ENCODE measurements at regions not wholly inside any gene's neighbourhood (a gene's known extent, or its start where the extent isn't known, plus 50 kb on each side); places are given as distances from the start of the nearest gene placed in this dataset.

- no peak for DNase-seq
Measured at GRCh38 chr3:95407709-95408463, 1345.0 kb downstream of the NSUN3 start.

- no peak for DNase-seq
Measured at GRCh38 chr3:95408464-95408862, 1345.6 kb downstream of the NSUN3 start.

DNA sequence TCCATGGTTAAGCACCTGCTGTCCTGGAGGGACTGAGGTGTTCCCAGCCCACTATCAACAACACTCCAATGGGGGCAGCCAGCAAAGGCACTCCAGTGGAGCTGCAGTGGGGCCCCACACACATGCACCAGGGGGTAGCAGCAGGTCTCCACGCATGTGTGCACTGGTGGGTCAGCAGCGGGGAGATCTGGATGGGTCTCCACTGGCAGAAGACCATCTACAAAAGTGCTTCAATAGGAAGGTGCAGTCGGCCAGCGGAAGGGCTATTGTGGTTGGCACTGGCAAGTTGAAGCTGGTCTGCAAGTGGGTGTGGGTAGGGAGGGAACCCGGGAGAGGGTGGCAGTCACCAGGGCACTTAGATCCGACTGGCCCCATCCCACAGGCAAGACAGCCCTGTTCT lies 1355.4 kb downstream of the NSUN3 start:
- DNase-seq: no peak

DNA sequence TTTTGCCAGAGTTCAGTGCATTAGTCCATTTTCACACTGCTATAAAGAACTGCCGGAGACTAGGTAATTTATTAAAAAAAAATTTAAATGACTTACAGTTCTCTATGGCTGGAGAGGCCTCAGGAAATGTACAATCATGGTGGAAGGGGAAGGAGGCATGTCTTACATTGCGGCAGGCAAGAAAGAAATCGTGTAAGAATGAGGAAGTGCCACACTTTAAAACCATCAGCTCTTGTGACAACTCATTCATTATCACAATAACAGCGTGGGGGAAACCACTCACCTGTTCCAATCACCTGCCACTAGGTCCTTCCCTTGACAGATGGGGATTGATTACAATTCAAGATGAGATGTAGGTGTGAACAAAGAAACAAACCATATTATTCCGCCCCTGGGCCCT lies 1361.4 kb downstream of the NSUN3 start:
- DNase-seq: no peak

DNA sequence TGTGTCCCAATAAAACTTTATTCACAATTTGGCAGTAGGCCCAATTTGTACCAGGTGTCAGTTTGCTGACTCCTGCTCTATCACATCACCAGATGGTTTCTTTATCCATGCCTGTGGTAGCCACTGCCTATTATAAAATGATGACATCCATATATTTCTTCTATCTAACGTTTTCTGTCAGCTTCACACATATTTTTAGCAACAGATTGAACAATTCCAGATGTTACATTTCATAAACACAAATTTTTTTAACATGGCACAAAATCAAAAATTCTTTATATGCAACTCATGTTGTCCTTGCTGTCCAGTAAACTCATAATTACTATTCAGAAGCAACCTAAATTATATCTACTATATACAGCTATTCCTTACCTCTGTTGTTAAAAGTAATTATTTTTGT lies 1371.6 kb downstream of the NSUN3 start:
- no peak for DNase-seq

DNA sequence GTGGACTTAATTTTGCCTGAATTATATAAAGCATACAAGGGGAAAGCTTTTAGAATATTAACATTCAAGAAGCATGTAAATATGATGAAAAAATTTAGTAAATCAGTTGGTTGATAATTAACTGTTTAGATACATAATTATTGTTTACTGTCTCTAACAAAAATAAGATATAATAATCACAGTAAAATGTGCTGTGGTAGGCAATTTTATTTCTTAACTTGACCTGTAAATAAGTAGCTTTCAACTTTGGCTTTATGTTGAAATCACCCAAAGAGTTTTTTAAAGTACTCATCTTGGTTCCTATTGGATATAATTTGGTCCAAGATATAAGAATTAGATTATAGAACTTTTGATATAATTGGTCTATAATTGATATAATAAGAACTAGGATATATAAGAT lies 1374.5 kb downstream of the NSUN3 start:
- DNase-seq: no peak

DNA sequence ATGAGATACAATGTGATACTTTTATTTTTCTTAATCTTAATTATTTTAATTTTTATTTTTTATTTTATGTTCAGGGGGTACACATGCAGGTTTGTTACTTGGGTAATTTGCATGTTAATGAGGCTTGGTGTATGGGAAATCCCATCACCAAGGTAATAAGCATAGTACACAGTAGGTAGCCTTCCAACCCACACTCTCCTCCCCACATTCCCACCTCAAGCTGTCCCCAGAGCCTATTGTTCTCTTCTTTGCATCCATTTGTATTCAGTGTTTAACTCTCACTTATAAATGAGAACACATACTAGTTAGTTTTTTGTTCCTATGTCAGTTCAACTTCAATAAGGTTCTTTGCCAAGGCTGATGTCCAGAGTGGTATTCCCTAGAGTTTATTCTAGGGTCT lies 1375.4 kb downstream of the NSUN3 start:
- DNase-seq: no peak

DNA sequence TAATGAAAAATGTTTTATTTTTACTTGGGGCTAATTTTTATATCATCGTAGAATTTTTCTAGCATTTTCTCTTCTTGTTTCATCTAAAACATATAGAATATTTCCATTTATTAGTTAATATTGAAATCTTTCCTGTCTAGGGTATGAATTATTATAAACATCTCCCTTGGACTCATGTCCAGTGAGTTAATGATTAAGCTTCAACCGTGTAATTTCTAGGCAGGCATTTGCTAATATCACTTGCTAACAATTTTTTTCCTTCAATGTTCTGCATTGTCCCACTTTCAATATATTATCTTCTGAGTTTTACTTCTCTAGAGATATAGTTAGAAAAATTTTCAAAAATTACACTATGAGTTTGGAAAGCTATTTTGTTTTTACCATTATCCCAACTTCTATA lies 1371.6 kb upstream of the EPHA6 start:
- DNase-seq: no peak

- DNase-seq: no peak
Measured at GRCh38 chr3:95449841-95450240, 1364.6 kb upstream of the EPHA6 start.

DNA sequence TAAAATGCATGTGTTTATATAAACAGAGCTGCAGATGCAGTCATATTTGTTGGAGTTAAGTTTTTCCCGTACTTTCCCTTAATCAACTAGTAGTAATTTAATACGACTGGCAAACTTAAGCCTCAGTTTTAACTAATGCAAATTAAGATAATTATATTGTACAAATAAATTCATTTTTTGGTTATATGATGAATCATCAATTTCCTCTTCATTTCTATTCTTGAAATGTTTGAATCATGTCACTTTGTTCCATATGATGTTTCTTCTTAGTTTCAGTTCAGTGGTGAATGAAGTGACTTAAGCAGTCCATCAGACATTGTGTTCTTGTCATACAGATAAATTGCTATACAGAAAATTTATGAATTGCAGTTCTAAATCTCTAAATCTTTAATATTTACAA lies 1361.2 kb upstream of the EPHA6 start:
- no peak for DNase-seq

- DNase-seq: no peak
Measured at GRCh38 chr3:95456835-95457234, 1357.6 kb upstream of the EPHA6 start.

DNA sequence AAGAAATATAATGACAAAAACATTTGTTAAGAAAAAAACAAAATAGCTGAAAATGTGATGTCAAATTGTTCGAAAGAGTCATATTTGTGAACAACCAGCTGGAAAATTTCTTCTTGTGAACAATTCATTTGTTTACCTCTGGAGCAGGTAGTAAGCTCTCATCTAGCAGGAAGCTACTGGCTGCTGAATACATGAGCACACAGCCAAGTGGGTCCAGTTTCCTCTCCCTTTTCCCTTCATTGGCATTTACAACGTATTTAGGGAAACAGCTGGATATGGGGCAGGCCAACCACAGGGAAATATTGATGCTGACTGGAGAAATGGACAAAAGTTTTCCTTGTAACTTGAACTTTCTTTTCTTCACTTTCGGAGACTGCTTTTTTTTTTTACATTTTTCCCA lies 1354.7 kb upstream of the EPHA6 start:
- DNase-seq: no peak

- DNase-seq: no peak
Measured at GRCh38 chr3:95460274-95460673, 1354.1 kb upstream of the EPHA6 start.

DNA sequence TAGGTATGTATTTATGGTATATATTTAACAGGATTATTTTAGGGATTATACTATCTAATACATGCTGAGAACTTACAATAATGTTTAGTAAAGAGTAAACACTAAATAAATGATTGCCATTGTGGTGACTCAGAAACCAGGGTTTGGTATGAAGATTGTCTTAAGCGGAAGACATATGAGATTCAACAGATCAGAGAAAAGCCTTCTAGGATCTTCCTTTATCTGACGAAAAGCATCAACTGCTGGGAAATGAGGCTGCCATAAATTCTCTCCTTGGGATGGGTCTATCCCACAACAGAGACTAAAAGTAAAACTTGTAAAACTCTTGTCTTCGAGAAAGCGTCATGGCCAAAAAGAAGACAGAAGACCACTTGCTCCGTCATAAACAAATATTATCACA lies 1352.2 kb upstream of the EPHA6 start:
- no peak for DNase-seq

DNA sequence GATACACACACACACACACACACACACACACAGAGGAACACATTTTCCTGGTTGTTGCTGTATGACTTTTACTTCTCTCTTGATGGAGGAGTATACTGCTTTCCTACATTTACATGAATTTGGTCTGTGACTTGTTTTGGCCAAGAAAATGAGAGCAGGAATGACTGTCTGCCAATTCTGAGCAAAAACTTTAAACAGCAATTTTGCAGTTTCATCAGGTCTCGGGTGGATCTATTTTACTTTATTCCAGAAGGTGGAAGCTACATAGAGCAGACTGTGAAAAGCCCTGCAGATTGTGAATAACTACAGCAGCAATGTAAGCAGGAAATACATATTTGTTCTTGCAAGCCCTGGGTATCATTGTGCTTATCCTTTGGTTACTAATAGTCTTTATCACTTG lies 1350.0 kb upstream of the EPHA6 start:
- no peak for DNase-seq

GRCh38 chr3:95468331-95468730 lies 1346.1 kb upstream of the EPHA6 start:
- DNase-seq: no peak

- no peak for DNase-seq
Measured at GRCh38 chr3:95474338-95474737, 1340.1 kb upstream of the EPHA6 start.

DNA sequence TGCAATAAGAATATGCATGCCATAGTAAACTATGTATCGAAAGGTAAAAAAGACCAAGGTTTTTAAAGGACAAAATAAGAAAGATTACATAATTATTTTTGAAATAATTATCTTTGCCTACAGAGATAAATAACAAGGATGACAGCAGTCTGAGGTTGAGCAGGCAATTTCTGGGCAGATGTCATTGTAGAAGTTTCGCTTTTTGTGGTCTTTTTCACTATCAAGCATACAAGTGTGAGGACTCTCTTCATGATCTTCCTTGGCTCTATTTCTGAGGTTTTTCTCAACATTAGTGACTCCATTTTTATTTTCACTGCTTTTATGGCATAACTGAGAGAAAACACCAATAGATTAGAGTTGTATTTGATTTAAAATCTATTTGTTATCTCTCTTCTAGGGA lies 1337.9 kb upstream of the EPHA6 start:
- no peak for DNase-seq

DNA sequence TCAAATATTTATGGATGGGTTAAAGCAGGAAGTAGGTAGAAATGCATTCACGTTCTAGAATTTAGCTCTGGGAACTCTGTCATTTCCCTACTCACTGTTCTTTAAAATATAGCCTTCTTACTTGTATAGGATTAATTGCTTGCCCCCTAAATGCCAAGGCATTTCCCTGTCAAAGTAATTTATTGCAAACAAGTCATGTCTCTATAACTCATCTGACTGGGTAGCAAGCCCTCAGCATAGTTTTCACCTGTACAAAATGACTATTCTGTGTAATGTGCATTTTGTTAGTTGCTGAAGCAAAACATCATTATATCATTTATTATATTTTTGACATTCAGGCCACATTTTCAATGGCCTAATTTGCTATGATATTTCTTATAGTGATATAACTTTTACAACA lies 1308.2 kb upstream of the EPHA6 start:
- no peak for DNase-seq

- no peak for DNase-seq
Measured at GRCh38 chr3:95508124-95508523, 1306.3 kb upstream of the EPHA6 start.

- no peak for DNase-seq
Measured at GRCh38 chr3:95511828-95512227, 1302.6 kb upstream of the EPHA6 start.

DNA sequence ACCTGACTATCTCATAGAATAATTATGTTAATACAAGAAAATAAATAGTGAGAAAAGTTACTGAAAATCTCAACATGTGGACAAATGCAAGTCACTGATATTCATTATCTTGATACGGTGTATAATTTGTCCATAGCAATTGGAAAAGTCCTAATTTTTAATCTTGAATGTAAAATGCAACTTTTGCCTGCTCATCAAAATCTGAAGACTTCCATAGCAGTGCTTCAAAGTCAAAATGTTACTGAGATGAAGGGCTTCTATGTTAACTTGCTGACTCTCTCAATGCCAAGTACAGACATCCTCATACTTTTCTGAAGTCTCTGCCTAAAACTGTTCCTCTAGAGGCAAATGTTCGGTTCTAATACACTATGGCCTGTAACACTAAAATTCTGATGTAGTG lies 1300.1 kb upstream of the EPHA6 start:
- no peak for DNase-seq

- DNase-seq: no peak
Measured at GRCh38 chr3:95521396-95521795, 1293.0 kb upstream of the EPHA6 start.

DNA sequence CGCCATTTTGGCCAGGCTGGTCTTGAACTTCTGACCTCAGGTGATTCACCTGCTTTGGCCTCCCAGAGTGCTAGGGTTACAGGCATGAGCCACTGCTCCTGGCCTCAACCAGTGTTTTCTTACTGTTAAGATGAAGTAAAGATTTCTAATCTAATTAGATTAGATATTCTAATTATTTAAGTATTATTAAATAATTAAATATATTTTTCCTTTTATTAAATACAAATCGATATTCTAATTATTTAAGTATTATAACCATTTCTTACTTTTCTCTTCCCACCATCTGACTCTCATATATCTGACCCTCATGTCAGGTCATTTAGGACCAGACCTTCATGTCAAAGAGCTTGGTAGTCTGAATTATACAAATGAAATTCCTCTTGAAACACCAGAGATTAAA lies 1291.9 kb upstream of the EPHA6 start:
- no peak for DNase-seq

- no peak for DNase-seq
Measured at GRCh38 chr3:95539950-95540483, 1274.4 kb upstream of the EPHA6 start.
